GM12865 (cell line): ENCODE measurements at regions not wholly inside any gene's neighbourhood (a gene's known extent, or its start where the extent isn't known, plus 50 kb on each side); places are given as distances from the start of the nearest gene placed in this dataset.

Source experiments
- DNase-seq: peaks from one replicate; pipeline ENCODE4 v3.0.0; 2010; ENCODE audit warnings: low read depth
- H3K4me3 ChIP-seq: 2 replicates; pipeline ENCODE4 v1.5.1; 2011; ENCODE audit warnings: mild to moderate bottlenecking, low read depth, low read length, control low read depth
- TF ChIP-seq, protein P1 (sequence below): IDR thresholded peaks from 2 replicates; pipeline ENCODE4 v1.5.1; 2011; ENCODE audit warnings: low read length, control low read depth, low read depth, inconsistent platforms; ENCODE audit not compliant: insufficient read depth; ENCODE audit errors: missing control alignments

DNA sequence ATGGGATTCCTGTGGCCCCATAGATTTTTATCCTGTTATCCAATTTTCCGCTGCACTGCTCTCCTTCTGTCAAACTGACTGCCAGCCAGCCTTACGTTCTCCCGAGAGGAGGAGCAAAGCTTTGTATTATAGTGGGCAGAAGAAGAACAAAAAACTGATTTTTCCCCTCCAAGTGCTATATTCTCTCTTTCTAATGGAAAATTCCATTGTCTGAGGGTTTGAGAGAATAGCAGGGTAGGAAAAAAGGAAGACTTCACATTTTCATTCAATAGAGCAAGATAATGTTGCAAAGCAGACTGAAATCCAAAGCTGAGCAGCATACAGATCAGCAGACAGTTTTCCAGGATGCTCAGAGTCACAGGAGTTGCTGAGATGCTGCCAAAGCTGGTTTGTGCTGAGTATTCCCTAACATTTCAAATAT, 238.0 kb downstream of the UBE2E3 start:
- H3K4me3 ChIP-seq: no peak overlapping the region
- no peak for DNase-seq
- TF ChIP-seq, protein P1, sequence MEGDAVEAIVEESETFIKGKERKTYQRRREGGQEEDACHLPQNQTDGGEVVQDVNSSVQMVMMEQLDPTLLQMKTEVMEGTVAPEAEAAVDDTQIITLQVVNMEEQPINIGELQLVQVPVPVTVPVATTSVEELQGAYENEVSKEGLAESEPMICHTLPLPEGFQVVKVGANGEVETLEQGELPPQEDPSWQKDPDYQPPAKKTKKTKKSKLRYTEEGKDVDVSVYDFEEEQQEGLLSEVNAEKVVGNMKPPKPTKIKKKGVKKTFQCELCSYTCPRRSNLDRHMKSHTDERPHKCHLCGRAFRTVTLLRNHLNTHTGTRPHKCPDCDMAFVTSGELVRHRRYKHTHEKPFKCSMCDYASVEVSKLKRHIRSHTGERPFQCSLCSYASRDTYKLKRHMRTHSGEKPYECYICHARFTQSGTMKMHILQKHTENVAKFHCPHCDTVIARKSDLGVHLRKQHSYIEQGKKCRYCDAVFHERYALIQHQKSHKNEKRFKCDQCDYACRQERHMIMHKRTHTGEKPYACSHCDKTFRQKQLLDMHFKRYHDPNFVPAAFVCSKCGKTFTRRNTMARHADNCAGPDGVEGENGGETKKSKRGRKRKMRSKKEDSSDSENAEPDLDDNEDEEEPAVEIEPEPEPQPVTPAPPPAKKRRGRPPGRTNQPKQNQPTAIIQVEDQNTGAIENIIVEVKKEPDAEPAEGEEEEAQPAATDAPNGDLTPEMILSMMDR: no peak

DNA sequence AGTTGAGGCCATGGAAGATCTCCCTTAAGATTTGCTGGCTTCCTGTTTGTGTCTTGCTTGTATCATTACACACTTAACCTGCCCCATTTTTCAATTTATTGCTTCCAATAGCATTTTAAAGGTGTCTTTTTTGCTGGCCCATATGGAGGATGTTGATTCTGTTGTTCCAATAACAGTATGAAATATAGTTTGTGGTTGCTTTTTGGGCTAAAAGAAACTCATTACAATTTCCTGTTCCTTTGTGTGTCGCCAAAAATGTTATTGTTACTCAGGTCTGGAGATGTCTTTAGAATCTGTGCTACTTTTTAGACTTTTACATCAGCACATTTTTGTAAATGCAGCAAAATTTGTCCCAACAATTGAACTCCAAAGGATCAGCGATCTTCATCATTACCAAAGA, 234.0 kb upstream of the ITGA4 start:
- no peak for DNase-seq
- no peak overlapping the region for H3K4me3 ChIP-seq
- TF ChIP-seq, protein P1: no peak

DNA sequence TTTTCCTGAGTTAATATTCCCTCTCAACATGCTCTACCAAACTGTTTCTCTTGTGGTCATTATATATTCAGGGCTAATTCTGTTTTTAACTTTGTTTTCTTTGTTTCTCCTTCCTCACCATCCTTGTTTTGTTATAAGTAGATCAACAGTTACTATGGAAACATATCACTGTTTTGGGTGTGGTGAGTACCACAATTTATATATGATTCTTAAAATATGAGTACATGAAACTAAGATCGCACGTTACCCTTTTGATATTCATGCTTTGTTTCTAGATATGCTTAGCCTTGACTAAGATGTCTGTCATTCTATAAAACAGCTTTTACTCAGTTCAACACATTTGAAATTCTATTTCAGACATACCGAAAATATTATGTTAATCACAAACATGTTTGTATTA, 232.3 kb upstream of the ITGA4 start:
- TF ChIP-seq, protein P1: no peak
- no peak for DNase-seq
- H3K4me3 ChIP-seq: no peak overlapping the region

DNA sequence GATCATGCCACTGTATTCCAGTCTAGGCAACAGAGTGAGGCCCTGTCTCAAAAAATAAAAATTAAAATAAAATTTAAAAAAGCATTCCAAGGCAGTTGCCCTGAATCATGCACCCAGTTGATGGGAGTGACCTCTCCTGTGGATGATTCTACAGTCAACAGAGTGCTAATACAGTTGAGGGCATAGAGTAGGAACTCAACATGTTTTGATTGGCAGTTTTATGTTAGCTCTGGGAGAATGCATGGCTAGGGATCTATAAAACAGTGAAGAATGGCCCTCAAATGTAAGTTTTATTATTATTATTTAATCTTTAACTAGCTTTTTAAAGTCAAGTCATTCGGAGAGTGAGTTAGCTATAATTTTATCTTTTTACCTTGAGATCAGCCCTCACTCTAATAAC, 228.5 kb upstream of the ITGA4 start:
- no peak for DNase-seq
- H3K4me3 ChIP-seq: no peak overlapping the region
- TF ChIP-seq, protein P1: no peak

DNA sequence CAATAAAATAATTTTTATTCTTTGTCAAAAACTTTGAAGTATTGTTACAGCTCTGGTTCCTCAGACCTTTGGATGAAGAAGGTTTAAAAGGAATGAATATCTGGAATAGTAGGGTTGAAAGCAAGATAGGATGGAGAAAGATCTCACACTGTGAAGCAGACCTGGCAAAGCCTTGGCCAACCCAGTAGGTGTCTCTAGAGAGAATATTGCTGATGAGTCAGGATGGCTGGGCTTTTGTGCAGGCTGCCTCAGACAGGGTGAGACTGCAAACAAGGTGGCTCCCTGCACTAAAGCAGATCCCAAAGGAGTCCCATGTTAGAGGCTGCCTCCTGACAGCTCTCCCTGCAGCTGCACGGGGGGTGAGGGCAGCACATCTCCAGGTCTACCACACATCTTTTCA, 226.0 kb upstream of the ITGA4 start:
- no peak overlapping the region for H3K4me3 ChIP-seq
- TF ChIP-seq, protein P1: no peak
- DNase-seq: peak; percentile 11

DNA sequence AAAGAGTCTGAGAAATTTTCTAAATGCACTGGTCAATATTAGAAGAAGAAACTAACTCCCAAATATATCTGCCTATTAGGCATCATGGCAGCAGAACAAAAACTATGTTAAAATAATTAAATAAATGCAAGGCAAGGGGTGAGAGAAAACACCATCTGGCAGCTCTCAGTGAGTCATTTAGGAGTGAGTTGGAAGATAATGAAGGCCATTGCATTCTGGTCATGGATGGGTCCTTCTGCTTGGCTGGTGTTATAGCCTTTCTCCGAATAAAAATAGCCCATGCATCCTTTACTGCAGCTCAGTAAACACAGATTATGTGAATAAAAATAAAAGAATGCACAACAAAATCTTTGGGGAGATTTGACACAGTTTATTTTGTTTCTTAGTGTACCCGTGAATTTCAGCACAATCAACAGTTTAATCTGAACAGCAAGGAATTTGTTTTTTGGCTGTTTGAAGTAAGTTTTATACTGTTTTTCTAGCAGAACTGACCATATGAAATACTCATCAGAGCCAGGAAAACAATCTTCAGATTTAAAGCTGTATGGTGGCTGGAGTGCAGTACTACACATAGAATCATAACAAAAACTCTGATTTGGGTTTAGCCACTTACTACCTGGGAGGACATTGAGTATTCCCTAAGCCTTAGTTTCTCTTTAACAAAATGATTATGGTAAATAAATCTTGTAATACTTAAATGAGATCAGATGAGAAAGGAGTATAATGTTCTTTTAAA, 225.1 kb upstream of the ITGA4 start:
- TF ChIP-seq, protein P1: no peak
- no peak overlapping the region for H3K4me3 ChIP-seq
- no peak for DNase-seq

DNA sequence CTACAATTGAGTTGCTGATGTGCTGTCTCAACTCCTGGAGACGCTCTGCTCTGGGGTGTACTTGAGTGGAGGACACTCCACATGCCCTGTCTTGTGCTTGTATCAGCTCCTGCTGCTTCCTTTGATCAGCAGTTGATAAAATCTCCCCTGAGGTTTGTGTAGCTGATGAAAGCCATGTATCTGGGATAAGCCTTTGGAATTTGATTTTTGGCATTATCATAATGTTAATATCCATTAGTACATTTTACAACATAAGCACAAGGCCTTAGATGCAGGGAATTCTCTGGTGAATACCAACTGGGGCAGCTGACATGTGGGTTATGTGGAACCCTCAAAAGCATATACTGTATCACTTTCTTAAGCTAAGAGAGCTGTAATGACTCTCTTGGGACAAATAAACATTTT, 222.7 kb upstream of the ITGA4 start:
- TF ChIP-seq, protein P1: no peak
- no peak for DNase-seq
- H3K4me3 ChIP-seq: no peak overlapping the region
